Smooth muscle cell (in vitro differentiated cells): ENCODE measurements at regions not wholly inside any gene's neighbourhood (a gene's known extent, or its start where the extent isn't known, plus 50 kb on each side); places are given as distances from the start of the nearest gene placed in this dataset.
A peak's percentile ranks its signal among the peaks of the same experiment; 100 is the strongest.

Source experiments
- DNase-seq: peaks from one replicate; lab custom pipeline; 2025; ENCODE audit not compliant: unreplicated experiment; lab: John Stamatoyannopoulos, UW
- H2AFZ ChIP-seq: fragments of 200-600 bp; sonication (generic); 2 replicates; pipeline ENCODE4 v1.6.0; 2016; ENCODE audit warnings: antibody characterized with exemption, low read depth, mild to moderate bottlenecking
- H3F3A ChIP-seq: fragments of 200-600 bp; sonication (generic); 2 replicates; pipeline ENCODE4 v1.6.0; 2017; ENCODE audit warnings: antibody characterized with exemption, low read depth
- H3K27ac ChIP-seq: fragments of 200-600 bp; sonication (generic); 2 replicates; pipeline ENCODE4 v1.5.1; 2016; ENCODE audit warnings: low read depth, mild to moderate bottlenecking
- H3K27me3 ChIP-seq: fragments of 200-600 bp; sonication (generic); 2 replicates; pipeline ENCODE4 v1.6.1; 2016; ENCODE audit warnings: low read depth, mild to moderate bottlenecking
- H3K36me3 ChIP-seq: fragments of 200-600 bp; sonication (generic); 2 replicates; pipeline ENCODE4 v1.5.1; 2016; ENCODE audit warnings: low read depth
- H3K4me1 ChIP-seq: fragments of 200-600 bp; sonication (generic); 2 replicates; pipeline ENCODE4 v1.5.1; 2016; ENCODE audit warnings: low read depth
- H3K4me2 ChIP-seq: fragments of 200-600 bp; sonication (generic); 2 replicates; pipeline ENCODE4 v1.6.0; 2016; ENCODE audit warnings: mild to moderate bottlenecking
- H3K4me3 ChIP-seq: fragments of 200-600 bp; sonication (generic); 2 replicates; pipeline ENCODE4 v1.5.1; 2016; ENCODE audit warnings: mild to moderate bottlenecking
- H3K79me2 ChIP-seq: fragments of 200-600 bp; sonication (generic); 2 replicates; pipeline ENCODE4 v1.6.0; 2016; ENCODE audit warnings: low read depth, mild to moderate bottlenecking
- H3K9ac ChIP-seq: fragments of 200-600 bp; sonication (generic); 2 replicates; pipeline ENCODE4 v1.6.0; 2016; ENCODE audit warnings: low read depth
- H3K9me3 ChIP-seq: fragments of 200-600 bp; sonication (generic); replicated peaks from 2 replicates; pipeline ENCODE4 v1.5.1; 2016; ENCODE audit warnings: low read depth
- H4K20me1 ChIP-seq: fragments of 200-600 bp; sonication (generic); 2 replicates; pipeline ENCODE4 v1.6.0; 2016; ENCODE audit warnings: low read depth
- CTCF ChIP-seq: fragments of 200-600 bp; sonication (generic); IDR thresholded peaks from 2 replicates; pipeline ENCODE4 v1.5.1; 2017; ENCODE audit warnings: borderline replicate concordance, mild to moderate bottlenecking, antibody characterized with exemption; ENCODE audit not compliant: insufficient read depth, poor library complexity, severe bottlenecking
- WGBS: methylation state at CpG from one replicate; pipeline ENCODE4 v1.1.7; 2016; ENCODE audit warnings: low lambda C conversion rate; 5-methylcytosine and 5-hydroxymethylcytosine counted together

GRCh38 chr2:215528555-215528954, 92.7 kb upstream of the FN1 start:
- peaks cover 36% of the 10 kb centered on the region for H3F3A ChIP-seq
- peaks cover 4% of the 10 kb centered on the region for H3K79me2 ChIP-seq
- H2AFZ ChIP-seq: no peak overlapping the region
- WGBS: 3% methylated on average over 2 of the region's 2 CpGs
- no peak overlapping the region for H3K4me3 ChIP-seq
- no peaks in the 10 kb centered on the region for H3K9me3 ChIP-seq
- peaks cover 26% of the 10 kb centered on the region for H3K4me1 ChIP-seq
- H4K20me1 ChIP-seq: no peaks in the 10 kb centered on the region
- no peak for TF ChIP-seq CTCF
- no peaks in the 10 kb centered on the region for H3K36me3 ChIP-seq
- no peaks in the 10 kb centered on the region for H3K27me3 ChIP-seq
- DNase-seq: no peak
- peak overlapping the region; percentile 77 for H3K4me2 ChIP-seq
- H3K27ac ChIP-seq: peak overlapping the region; percentile 99
- peak overlapping the region; percentile 78 for H3K9ac ChIP-seq

GRCh38 chr2:215527736-215528135, 91.9 kb upstream of the FN1 start:
- H2AFZ ChIP-seq: no peak overlapping the region
- 21% methylated on average over 1 of the region's 1 CpG for WGBS
- H4K20me1 ChIP-seq: no peaks in the 10 kb centered on the region
- H3K36me3 ChIP-seq: no peaks in the 10 kb centered on the region
- no peaks in the 10 kb centered on the region for H3K9me3 ChIP-seq
- peaks cover 26% of the 10 kb centered on the region for H3K4me1 ChIP-seq
- H3F3A ChIP-seq: peaks cover 41% of the 10 kb centered on the region
- peaks cover 4% of the 10 kb centered on the region for H3K79me2 ChIP-seq
- TF ChIP-seq CTCF: no peak
- H3K9ac ChIP-seq: peak overlapping the region; percentile 90
- no peak overlapping the region for H3K4me3 ChIP-seq
- peak overlapping the region; percentile 77 for H3K4me2 ChIP-seq
- peak overlapping the region; percentile 99 for H3K27ac ChIP-seq
- no peak for DNase-seq
- H3K27me3 ChIP-seq: no peaks in the 10 kb centered on the region

GRCh38 chr2:215526341-215526740, 90.5 kb upstream of the FN1 start:
- Histone ChIP-seq H3K79me2 (peaks cover 4% of the 10 kb centered on the region), H3K4me3 (no peak overlapping the region), H3K4me2 (no peak overlapping the region), H3K4me1 (peaks cover 28% of the 10 kb centered on the region), H2AFZ (peak overlapping the region; percentile 26), H3K9ac (peak overlapping the region; percentile 90), H3K36me3 (no peaks in the 10 kb centered on the region), H3F3A (peaks cover 30% of the 10 kb centered on the region), H4K20me1 (no peaks in the 10 kb centered on the region), H3K9me3 (no peaks in the 10 kb centered on the region), H3K27ac (peak overlapping the region; percentile 99), H3K27me3 (no peaks in the 10 kb centered on the region)
- WGBS: 42% methylated on average over 4 of the region's 4 CpGs
- TF ChIP-seq CTCF: no peak
- DNase-seq: no peak

- Histone ChIP-seq H3K27ac (peak overlapping the region; percentile 43), H2AFZ (peak overlapping the region; percentile 75), H3K36me3 (no peaks in the 10 kb centered on the region), H3F3A (peaks cover 9% of the 10 kb centered on the region), H3K79me2 (no peaks in the 10 kb centered on the region), H3K4me3 (no peak overlapping the region), H3K4me1 (peaks cover 5% of the 10 kb centered on the region), H4K20me1 (no peaks in the 10 kb centered on the region), H3K4me2 (no peak overlapping the region), H3K27me3 (no peaks in the 10 kb centered on the region), H3K9me3 (no peaks in the 10 kb centered on the region), H3K9ac (no peak overlapping the region)
- no peak for DNase-seq
- TF ChIP-seq CTCF: no peak
- WGBS: 52% methylated on average over 1 of the region's 1 CpG
These were observed 86.4 kb upstream of the FN1 start for GRCh38 chr2:215522237-215522636.
